Ecto neural progenitor cell (in vitro differentiated cells): ENCODE measurements at regions not wholly inside any gene's neighbourhood (a gene's known extent, or its start where the extent isn't known, plus 50 kb on each side); places are given as distances from the start of the nearest gene placed in this dataset.
"Not testable (repeated sequence)": the region's sequence is repeated elsewhere in the genome, so short reads cannot be mapped to it uniquely, and the experiment has no call there.

Source experiments
- DNase-seq: peaks from one replicate; pipeline ENCODE4 v3.0.0-alpha.2; 2018; ENCODE audit warnings: low spot score

DNA sequence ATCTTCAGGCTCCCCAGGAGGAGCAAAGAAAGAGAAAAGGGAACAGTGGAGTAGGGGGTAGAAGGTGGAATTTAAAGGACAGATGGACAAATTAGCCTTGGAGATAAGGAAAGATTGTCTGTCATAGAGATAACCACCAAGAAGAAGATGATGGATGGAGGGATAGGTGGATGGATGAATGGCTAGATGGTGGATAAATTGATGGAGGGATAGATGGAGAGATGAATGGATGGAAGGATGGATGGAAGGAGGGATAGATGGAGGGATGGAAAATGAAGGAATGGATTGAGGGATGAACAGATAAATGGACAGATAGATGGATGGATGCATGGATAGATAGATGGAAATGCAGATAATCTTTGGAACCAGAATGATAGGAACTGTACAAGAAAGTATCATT lies 102.8 kb downstream of the TNFAIP3 start:
- DNase-seq = no peak

DNA sequence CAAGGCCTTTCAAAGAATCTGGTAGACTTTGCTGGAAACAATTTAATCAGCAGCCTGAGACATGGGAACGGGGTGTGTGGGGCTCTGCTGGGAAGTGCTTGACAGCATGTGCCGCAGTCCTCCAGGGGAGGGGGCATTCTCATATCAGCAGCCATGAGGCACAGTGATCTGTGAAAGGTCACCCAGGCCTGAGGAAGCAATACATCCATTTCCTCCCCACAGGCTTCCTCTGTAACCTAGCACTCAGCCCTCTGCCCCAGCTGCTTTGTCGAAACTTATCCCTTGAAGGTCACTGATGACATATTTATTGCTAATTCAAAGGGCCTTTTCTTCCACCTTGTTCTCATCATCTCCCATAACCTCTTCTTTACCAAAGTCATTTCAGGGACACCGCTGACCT lies 103.3 kb downstream of the TNFAIP3 start:
- DNase-seq = no peak

DNA sequence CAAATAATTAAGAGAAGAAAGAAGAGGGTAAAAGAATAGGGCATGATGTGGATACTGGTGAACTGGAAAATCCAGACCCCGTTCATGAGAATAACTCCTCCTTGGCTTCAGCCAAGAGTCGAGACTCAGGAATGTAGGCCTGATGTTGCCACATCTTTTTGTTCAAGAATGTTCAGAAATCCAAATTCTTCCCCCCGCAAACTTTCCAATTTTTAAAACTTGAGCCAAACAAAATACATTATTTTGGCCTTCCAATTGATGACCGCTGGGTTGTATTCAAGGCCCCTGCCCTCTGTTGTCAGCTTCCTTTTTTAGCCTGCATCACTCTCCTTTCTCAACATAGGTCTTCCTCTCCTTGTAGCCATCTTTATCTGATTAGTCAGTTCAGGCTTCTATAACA lies 106.1 kb downstream of the TNFAIP3 start:
- no peak for DNase-seq

DNA sequence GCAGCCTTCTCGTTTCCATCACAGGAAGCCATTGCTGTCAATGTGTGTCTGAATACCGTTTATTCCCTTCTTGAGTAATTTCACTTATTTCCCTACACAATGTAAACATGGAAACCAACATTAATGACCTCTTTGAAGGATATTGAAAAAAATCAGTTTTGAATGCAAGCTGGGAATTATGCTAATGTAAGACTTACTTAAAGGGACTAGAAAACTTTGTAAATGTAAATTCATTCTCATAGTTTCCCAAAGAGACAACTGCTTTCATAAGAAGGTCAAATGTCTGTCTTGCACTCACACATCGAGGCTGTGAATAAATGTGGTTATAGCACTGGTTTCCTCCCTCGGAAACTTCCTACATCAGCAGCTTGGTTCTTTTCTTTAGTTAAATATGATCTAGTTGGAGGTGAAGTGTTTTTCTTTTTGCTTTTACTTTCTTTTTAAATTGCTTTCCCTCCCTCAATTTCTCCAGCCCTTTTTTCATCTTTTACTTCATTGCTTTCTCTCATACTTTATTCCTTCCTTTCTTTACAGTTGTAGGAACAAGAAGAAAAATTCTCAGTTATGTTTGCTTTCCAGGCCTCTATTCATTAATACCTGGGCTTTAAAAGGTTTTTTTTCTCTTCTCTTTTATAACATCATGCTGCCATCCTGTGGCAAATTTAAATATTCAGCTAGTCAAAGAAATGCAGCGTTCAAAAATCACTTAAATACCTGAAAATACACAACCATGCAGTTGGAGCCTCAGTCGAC lies 108.3 kb downstream of the TNFAIP3 start:
- no peak for DNase-seq

DNA sequence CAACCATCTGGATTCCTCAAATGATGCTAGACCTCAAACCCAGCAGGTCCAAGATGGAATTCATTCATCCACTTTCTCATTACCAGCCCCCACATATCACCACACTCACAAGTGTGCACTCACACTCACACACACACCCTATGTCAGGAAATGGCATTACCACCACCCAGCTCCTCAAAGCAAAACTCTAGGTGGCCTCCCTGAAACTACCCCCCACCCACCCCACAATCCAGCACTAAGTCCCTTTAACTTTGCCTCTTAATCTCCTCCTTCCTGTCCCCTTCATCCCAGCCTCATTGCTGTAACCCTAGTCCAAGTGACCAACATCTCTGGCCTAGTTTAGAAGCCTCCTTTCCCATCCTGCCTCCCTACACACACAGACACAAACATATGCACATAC lies 109.4 kb downstream of the TNFAIP3 start:
- no peak for DNase-seq

DNA sequence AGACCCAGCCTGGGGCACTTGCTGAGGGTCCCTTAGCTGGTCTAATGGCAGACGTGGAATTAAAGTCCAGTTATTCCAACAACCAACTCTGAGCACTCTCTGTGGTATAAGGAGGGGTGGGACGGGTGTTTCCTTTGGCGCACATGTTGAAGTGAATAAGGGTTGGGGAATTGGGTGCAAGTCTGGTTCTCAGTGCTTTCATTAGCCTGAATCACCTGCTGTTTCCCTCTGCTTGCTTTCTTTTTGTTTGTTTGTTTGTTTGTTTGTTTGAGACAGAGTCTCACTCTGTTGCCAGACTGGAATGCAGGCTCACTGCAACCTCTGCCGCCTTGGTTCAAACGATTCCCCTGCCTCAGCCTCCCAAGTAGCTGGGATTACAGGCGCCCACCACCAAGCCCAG lies 110.1 kb downstream of the TNFAIP3 start:
- DNase-seq = no peak

DNA sequence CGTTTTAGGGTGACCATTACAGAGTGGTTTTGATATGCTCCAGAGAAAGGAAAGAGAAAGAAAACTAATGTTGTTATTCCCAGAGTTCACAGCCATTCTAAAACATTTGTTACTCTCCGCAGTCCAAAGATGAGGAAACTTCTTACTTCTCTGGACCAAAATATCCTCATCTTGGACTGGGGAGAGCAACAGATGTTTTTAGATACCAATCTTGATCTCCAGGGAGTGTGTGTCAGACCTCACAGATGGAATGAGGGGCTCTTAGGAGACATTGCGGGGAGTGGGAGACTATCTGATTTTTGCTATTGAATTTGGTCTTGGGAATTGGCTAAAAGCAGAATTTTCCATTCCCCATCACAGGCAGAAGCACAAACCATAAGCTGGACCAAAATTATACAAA lies 110.8 kb downstream of the TNFAIP3 start:
- no peak for DNase-seq

DNA sequence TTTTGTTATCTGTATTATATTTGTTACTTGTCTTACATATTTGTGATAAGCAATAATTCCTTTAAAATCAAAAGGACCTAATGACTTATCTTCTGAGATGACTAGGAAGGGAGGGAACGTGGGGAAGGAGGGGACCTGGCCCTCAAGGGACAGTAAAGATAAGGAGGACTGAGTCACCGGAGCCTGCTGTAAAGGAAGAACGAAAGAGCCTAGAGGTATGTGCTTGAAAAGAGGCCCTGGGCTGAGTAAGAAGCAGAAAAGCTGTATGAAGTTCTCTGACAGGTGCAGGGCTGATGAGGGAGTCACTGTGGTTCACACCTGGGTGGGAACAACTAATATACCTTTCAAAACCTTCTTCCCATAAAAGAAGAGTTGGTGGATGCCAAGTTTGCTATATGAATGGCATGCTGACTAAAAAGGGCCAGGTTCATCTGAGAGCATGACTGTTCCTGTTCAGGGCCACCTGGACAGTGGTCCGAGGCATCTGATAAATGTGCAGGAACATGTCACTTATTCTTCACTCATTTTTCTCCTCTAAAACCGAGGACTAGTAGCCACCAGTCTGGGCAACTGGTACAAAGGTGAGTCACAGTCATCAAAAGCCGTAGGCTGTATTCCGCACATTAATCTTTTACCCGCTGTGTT lies 111.3 kb downstream of the TNFAIP3 start:
- no peak for DNase-seq

DNA sequence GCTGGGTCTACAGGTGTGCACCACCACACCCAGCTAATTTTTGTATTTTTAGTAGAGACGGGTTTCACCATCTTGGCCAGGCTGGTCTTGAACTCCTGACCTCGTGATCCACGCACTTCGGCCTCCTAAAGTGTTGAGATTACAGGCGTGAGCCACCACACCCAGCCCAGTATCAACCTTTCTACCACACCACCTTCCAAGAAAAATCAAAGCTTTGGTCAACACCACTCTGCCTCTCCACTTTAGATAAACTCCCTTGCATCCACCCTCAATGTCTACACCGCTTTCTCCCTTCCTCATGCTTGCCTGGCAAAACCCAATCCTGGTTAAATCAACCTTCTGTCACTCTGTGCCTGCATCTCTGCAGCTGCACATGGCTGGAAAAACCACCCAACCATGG lies 112.2 kb downstream of the TNFAIP3 start:
- DNase-seq = not testable (repeated sequence)

DNA sequence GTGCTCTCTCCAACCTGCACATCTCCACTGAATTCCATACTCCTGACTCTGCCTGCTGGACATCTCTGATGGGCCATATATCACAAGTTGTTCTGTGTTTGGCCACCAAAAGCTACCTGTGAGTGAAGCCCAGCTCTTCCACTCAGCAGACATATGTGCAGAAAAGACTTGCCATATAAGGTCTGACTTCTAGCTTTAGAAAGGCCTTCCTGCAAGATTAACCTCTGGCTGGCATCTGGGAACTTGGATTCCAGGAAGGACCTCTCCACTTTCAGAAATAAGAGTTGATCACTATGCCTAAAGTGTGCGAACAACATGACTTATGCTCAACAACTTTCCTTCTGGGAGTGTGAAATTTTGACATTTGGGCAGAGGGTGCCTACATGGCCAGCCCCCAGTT lies 113.7 kb downstream of the TNFAIP3 start:
- DNase-seq = no peak

DNA sequence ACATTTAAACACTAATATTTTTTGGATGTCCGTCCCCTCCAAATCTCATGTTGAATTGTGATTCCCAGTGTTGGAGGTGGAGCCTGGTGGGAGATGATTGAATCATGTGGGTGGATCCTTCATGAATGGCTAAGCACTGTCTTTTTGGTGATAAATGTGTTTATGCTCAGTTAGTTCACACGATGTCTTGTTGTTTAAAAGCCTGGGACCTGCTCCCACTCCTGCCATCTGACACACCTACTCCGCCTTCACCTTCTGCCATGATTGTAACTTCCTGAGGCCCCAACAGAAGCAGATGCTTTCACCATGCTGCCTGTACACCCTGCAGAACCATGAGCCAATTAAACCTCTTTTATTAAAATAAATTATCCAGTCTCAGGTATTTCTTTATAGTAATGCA lies 114.7 kb downstream of the TNFAIP3 start:
- DNase-seq = no peak

DNA sequence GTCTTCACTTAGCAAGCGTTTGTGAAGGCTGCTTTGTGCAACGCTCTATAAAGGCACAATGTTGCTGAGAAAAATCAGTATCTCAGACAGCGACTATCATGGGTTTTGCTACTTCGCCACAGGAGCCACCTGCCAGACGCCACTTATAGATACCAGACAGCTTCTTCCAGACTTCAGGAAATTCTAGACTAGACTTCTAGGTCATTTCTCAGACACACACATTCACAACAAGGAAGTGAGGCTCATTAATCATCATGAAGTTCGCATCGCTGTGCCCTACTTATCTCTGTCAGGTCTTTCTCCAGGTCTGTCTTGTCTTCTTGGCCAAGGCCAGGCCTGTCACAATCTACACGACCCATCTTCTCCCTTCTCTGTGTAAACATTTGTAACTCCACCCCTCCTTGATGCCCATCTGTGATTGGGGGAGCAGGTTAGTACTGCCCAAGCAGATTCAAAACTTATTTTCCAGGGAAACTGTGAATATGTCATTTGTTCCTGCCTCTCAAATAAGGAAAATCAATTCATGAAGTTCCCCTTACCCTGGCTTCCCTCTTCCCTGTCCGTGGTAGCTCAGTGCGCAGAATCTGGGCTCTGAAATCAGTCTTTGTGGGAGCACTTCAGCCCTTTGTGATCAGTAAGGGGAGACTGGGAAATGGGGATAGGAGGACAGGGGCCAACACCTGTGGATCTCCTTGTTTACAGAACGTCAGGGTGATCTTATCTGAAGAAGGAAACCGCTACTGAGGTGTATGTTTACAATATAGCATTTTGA lies 115.5 kb downstream of the TNFAIP3 start:
- no peak for DNase-seq

DNA sequence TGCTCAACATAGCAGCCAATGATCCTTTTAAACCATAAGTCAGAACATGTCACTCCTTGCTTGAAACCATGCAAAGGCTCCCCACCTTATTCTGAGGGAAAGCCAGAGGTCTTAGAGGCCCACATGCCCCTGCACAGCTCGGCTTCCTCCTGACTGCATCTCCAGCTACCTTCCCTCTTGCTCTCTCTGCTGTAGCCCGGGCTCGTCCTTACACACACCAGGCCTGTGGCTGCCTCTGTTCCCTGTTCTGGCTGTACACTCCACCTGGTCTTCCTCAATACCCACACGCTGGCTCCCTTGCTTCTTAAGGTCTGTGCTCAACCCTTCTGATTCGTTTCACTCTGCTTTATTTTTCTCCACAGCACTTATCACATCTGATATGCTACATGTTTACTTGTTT lies 116.2 kb downstream of the TNFAIP3 start:
- DNase-seq = no peak

DNA sequence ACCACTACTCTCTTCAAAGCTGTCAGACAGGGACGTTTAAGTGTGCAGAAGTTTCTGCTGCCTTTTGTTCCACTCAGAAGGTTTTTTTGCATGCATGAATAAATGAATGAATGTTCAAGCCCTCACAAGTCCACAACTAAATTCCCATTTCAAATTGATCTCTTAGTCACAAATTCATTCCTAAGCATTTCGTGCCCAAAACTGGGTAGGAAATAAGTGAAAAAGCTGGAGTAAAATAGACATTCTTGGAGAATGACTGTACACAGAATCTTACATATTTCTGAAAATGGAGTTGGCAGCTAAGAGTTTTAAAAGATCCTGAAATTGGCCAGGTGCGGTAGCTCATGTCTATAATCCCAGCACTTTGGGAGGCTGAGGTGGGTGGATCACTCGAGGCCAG lies 117.6 kb downstream of the PERP start:
- DNase-seq = no peak

DNA sequence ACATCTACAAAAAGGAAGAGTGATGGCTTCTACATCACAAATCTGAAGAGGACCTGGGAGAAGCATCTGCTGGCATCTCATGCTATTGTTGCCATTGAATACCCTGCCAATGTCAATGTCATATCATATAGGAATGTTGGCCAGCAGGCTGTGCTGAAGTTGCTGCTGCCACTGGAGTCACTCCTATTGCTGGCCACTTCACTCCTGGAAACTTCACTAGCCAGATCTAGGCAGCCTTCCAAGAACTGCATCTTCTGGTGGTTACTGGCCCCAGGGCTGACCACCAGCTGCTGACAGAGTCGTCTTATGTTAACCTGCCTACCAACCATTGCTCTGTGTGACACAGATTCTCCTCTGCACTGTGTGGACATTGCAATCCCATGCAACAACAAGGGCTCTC lies 111.8 kb downstream of the PERP start:
- no peak for DNase-seq

DNA sequence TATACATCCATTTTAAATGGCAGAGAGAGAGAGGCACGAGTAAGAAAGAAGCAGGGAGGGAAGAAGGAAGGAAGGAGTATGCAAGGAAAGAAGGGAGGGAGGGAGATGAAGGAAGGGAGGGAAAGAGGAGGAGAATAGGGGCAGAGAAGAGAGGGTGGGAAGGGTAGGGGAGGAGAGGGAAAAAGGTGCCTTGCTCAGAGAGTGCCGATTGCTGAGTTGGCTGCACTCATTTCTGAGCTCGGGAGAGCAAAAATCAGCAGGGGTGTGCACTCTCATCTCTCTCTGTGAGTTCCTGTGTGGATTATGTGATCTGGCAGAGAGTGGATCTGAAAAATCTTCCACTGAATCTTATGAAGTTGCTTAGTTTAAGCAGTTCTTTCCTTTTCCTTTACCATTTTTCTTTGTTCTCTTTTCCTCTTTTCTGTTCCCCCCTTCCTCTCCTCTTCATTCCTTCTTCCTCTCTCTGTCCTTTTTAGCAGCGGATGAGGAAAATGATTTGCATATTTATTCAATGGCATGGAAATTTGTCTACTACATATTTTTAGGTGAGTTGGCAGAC lies 108.7 kb downstream of the PERP start:
- DNase-seq = no peak

DNA sequence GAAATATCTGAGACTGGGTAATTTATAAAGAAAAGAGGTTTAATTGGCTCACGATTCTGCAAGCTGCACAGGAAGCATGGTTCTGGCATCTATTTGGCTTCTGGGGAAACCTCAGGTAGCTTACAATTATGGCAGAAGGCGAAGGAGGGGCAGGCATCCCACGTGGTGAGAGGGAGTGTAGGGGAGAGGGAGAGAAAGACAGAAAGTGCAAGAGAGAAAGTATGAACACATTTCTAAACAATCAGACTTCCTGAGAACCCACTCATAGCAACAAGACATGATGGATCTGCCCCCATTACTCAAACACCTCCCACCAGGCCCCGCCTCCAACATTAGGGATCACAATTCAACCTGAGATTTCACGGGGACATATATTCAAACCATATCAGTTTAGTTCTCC lies 107.4 kb downstream of the PERP start:
- no peak for DNase-seq

DNA sequence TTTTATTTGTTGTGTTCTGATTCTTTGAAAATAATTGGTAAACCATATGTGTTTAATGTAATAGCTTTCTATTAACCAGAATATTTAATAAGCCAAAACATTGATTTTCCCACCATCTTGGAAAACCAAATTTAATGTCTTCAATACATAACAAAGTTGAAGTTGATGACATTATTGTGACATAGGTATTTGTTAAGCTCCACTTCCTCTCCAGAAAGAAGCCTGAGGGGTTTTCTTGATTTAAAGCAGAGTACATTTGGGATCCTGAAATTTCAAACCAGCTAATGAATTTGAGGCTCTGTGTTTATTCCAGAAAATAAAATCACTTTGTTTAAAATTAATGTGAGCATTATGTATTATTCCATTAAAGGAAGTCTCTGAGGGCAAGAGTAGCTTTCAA lies 106.3 kb downstream of the PERP start:
- no peak for DNase-seq

DNA sequence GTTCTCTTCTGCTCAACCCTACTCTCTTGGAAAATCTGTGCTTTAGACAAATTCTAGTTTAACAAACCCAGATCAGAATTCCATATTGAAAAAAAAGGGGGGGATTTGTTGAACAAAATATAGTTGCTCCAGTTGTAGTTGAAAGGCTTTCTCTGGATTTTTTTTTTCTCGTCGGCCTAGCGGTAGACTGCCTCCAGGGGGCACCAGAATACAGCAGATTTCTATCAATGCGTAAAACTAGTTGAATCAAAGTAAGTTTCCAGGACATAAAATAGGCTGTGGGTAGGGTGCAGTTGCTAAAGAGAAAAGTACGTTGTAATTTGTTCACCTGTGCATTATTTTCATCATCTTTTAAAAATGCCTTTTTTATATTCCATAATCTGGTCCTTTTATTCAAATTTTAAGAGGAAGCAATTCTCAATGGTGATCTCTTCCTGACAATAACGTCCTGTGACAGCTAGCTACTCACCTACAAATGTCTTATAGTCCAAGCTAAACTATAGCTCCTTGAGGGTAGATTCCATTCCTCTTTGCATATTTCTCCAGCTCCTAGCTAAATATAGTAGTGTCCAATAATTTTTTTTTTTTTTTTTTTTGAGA lies 105.4 kb downstream of the PERP start:
- DNase-seq = no peak

DNA sequence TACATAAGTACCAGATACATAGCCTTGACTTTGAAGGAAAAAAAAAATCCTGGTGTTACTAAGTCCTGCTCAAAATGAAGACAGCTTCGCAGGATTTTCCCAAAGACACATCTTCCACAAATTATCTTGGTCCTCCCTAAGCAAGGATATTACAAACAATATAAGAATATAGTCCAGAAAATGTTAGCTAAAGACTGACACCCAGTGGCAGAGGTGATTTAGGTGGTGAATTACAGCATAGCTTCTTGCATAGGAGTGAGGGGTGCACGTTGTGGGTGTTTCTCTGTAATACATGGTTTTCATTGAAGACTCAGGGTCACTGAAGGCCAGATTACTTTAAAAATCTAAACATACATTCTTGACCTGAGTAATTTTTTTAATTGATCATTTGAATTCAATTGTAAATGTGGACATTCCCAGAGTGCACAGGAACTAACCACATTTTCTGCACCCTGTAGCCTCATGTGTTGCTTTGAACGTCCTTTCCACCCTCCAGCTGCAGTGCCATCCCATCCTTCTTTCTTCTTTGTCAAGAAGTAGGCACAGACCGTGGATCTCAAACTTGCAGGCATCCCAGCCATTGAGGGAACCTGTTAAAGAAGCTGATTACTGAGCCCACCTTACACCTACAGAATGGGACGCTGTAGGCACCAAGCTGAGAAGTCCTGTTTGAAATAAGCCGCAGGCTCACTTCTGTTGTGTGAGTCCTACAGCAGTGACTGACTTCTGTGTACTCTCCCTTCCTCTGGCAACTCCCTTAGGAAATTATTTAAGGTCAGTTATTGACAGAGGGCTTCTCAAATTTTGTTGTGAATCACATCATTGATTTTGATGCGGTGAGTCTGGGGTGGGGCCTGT lies 102.6 kb downstream of the PERP start:
- no peak for DNase-seq

DNA sequence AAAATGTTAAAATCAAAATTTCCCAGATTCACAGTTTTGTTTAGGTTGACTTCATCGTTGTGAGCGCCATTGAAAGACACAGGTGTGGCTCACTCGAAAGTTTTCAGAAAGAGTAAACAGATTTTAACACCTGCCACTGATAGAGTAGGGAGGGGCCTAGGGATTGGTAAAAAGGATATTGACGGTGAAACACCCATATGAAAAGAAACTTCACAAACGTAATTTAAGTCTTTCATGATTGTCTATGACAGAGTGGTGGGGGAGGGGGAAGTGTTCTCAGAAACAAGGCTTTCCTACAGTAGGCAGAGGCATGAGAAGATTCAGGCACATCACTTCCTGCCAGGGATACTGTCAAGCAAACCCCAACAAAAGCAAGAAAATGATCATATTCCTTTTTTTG lies 101.4 kb downstream of the PERP start:
- DNase-seq = no peak
